ENCODE measurements at regions not wholly inside any gene's neighbourhood (a gene's known extent, or its start where the extent isn't known, plus 50 kb on each side); places are given as distances from the start of the nearest gene placed in this dataset.

DNA sequence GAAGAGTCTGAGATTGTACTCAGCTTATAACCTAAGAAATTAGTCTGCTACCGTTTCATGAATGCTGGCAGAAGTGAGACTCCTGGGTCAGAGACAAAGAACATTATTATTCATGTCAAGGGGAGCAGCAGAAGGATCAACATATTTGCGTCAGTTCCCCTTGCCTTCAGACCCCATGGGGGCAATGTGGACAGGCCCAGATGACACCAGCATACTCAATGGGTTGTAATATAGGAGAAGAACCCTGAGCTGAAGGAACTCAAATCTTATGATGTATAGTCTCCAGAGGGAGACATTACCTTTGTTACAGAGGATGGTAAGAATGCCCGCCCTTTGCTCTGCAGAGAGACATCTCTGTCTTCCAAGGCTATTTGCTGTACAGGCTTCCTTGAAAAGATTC is 384.4 kb downstream of the EPM2A start:
- no peak for DNase-seq

DNA sequence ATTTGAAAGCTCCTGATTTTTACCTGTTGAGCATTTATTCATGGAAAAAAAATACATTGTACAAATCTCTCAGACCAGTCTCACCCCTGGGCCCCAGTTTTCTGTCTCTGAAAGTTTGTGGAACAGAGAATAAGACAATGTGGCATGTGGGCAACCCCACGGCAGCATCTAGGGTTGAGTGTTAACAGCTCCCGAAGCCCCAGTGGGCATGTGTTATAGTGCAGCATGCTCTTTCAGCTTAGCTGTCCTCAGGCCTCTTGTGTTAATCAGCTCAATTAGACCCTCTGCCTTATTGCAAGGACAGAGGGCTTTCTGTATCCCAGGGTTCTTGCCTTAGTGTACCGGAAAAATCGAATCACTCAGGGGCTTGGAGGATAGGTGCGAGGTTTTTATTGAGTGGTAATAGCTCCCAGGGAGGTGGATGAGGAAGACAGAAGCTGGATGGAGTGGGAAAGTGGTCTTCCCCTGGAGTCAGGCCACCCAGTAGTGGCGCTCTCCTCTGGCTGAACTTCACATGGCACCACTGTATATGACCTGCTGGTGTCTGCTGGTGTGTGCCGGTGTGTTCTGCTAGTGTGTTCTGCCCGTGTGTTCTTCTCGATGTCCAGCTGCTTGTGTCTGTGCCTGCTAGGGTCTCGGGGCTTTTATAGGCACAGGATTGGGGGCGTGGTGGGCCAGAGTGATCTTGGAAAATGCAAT is 382.8 kb downstream of the EPM2A start:
- DNase-seq = no peak

DNA sequence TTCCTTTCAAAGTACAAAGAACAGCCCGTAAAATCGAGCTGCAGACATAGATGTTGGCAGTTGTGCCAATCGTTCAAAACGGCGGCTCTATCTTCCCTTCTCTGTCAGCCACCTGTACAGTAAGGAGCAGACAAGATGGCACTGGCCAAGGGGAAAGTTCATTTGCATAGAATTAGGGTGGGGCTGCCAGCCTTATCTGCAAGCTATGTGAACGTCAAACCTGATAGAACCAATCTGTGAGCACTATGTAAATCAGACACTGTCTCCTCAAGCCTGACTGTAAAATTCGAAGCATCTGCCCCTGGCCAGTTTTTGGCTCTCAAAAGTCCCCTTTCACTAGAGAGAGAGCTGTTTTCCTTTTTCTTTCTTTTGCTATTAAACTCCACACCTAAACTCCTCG is 374.5 kb downstream of the EPM2A start:
- DNase-seq = no peak

DNA sequence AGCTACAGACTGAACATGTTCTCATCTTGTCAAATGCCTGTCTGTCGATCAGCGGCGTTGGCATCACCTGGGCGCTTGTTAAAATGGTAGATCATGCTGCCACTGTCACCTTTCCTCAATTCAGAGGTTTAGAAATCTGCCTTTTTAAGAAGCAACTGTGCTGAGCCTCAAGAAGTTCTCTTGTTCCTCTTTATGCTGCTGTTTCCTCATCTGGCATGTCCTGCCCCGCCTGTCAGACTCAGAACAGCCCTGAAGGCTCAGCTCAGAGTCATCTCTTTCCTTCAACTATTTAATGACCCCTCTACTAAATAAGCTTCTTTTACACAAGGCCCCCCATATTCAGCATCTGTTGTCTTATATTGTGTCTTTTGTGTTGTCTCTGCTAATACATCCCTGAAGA is 368.2 kb downstream of the EPM2A start:
- no peak for DNase-seq

DNA sequence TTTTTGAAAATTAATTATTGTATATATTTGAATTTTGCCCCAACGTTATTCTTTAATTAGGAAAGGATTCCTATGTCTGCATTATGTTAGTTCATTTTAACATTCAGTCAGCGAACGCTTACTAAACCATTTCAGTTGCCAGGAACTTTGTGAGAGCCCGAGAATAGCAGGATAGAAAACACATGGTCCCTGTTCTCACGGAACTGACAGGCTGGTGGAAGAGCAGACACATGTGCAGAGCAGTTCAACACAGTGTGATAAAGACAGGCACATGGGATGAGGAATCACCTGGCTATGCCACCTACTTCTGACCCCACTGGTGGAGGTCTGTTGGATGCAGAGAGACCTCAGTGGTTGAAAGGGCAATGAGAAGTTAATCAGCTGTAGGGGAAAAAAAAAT is 367.2 kb downstream of the EPM2A start:
- DNase-seq = no peak

DNA sequence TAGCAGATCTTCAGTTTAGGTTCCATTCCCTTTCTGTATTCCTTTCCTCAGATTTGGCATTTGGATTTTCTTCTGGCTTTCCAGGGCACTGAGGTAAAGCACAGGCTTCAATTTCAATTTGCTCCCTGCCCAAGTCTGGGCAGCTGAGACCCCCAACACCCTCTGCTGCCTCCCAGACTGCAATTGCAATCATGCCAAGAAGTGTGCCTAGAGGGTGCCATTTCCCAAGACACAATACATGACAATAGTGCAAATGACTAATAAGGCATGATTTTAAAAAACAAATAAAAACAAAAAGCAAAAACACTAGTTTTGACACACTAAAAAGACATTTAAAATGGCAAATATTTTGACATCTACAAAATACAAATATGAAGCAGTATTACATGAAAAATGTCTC is 364.8 kb downstream of the EPM2A start:
- no peak for DNase-seq

DNA sequence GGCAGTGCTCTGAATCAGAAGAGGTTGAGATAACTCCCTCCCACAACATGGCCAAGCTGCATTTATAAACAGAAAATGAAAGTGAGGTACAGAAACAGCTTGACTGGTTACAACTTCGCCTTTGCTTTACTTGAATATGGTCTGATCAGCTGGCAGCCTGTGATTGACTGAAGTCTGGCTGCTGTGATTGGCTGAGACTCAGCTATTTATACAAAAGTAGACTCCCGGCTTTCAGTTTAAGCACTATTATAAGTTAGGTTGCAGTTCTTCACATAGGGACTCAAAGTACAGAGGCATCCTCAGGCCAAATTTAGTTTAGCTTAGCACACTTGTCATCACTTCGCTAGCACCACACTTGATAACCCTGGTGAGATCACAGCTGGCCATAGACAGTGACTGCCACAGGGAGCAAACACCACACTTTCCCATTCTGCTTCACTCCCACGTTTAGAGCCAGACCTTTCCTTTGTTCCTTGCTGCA is 362.6 kb downstream of the EPM2A start:
- DNase-seq = no peak

DNA sequence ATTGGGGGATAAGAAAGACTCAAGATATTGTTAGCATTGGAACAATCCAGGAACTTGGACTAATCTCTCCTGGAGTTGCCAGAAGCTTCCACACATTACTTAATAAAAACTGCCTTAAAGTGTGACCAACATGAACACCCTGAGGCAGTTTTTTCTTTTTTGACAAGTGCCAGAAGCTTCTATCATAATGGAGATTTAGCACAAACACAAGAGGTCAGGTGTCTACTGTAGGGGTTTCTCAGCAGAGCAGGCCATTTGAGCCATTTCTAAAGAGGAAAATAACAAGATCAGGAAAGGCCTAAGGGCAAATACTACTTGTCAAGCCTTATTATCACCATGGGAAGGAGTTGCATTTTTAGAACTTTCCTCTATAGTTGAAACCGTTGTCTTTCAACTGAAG is 361.5 kb downstream of the EPM2A start:
- no peak for DNase-seq

DNA sequence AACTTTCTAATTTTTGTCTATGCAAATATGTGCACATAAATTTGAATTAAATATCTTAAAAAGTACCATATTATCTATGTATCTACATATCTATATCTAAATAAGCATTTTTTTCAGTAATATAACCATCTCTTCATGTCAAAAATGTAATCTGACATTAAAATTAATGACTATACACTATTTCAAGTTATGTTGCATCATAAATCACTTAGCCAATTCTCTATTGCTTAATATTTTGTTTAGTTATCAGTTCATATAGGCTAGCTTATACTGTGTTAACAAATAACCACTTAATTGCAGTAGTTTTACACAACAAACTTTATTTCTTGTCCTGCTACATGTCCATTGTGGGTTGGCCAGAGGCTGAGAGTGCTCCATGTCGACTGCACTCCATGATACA is 360.8 kb downstream of the EPM2A start:
- DNase-seq = no peak

DNA sequence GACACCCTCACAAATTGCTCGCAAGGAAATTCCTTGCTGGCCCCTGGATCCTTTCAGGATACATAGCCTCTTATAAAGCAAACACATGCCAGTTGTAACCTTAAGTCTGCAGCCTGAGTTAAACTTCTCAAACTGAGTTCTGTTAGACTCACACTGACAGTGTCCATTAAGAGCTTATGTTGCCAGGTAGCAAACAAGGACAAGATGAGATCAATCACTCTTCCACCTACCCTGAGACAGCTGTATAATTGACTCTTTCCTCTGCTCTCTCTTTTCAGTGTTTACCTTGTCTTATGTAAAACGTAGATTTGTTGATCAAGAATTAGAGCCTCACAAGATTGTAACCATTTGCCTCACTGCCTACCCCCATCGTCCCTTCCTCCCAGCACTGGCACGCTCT is 359.8 kb downstream of the EPM2A start:
- DNase-seq = no peak

DNA sequence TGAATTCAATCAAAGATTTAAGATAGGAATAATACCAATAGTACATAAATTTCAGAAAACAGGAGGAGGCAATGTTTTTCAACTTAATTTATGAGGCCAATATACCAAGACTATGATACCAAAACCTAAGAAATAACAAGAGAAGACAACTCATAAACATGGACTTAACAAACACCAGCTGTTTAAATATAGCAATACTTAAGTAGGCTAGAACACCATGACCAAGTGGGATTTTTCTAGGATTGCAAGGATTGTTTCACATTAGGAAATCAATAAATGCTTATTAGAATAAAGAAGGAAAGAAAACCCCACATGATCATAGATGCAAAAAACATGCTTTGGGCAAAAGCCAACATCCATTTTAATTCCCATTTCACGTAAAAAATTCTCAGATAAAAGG is 355.1 kb downstream of the EPM2A start:
- DNase-seq = no peak

DNA sequence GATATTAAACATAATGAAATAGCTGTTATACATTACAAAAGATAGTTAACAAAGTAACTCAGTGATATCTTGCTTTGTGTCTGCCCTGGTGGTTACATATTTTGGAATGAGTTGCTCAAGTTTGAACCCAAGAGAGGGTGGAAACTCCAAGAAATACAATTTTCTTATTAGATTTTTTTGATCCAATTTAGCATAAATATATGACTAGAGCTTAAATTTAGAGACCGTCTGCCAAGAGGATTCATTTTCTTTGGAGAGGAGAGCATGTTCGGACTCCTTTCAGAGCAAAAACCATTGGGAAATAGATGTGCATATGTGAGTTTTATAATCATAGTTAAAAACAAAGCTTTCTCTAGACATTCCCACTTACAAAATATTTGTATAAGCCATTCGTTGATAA is 353.4 kb downstream of the EPM2A start:
- no peak for DNase-seq

DNA sequence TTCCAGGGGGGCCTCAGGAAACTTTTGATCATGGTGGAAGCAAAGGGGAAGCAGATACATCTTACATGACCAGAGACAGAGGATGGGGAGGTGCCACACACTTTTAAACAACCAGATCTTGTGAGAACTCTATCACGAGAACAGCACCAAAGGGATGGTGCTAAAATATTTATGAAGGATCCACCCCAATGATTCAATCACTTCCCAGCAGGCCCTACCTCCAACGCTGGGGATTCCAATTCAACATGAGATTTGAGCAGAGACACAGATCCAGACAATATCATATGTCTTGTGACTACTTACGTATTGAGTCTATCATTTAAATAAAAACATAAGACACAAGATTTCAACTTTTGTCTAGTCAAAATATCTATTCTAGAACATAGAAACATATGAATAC is 351.9 kb downstream of the EPM2A start:
- no peak for DNase-seq

DNA sequence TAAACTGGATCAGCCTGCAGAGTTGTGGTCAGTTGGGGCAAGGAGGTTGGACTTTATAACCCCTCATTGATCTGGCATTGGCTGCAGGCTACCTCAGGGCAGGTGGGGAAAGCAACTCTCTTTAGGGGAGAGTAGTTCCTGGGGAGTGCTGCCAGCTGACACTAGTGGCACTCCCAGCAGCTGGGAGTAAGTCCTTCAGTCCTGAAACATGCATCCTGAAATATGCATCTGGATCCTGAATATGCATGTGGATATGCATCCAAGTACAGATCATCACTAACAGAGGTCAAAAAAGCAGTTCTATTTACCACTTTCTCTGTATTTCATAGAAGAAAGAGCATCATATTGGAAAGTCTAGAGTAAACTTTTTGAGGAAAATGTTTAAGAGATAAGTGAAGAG is 350.8 kb downstream of the EPM2A start:
- DNase-seq = no peak

DNA sequence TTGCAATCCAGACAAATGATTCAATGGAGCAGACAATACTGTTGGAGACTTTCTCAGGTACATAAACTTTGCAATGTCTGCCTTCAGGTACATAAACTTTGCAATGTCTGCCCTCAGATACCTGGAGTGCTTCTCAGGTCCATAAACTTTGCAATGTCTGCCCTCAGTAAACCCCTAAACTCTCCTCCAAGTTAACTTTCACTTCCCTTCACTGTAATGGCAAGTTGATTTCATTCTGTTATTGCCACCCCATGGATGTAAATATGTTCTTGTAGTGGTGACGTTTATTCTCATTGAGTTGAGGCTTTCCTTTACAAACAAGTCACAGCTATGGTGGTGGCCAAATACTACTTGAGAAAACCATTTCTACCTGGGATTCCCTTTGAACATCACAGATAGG is 338.8 kb downstream of the EPM2A start:
- DNase-seq = no peak

DNA sequence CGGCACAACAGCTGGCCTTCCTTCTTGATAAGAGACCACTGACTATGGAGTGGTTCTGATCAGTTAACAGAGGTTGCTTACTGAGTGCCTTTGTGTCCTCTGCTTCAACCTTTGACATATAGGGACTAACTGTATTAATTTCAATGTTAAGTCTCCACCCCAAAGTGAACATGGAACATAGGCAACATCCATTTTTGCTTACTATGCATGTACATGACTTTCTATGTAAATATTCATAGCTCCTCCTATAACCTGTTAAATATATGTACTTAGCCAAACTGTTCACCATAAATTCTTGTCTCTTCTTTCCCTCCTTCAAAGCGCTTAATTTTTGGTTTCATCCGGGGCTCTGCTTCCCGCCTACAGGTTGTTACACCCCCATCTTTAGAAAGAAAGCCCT is 334.8 kb downstream of the EPM2A start:
- no peak for DNase-seq

DNA sequence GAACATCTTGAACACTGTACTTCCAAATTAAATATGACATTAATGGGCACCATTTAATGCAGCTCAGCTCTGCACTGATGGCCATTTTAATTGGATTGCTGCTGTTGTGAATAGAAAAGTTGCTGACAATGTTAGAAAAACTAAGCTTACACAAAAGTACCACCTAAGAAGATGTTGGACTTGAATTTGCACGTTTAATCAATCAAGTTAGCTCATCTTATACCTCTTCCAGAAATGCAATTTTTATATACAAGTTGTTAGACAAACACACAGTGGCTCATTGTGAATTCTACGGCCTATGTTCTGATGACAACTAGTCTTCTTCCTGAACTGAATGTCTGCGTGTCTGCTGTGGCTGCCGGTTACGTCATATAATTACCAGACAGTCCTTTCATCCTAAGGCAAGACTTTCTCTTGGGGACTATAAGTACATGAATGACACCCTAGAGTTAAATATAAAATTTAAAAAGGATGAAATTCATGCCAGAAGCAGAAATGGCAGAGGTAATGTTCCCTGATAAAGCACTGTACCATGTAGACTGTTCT is 330.2 kb downstream of the EPM2A start:
- DNase-seq = no peak

DNA sequence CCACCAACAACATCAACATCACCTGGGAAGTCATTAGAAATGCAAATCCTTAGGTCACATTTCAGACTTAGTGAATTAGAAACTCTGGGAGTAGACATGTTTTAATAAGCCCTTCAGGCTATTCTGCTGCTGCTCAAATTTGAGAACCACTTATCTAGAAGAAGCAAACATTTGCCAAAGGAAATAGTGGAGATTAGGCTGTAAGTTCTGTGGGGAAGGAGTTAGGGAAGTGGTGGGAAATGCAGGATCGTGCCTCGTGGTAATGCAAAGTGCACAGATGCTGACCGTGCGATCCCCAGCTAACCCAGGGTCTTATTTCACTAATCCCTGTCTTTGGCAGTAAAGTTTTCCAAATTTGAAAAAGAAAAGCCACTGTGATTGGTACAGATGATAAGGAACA is 328.5 kb downstream of the EPM2A start:
- no peak for DNase-seq

DNA sequence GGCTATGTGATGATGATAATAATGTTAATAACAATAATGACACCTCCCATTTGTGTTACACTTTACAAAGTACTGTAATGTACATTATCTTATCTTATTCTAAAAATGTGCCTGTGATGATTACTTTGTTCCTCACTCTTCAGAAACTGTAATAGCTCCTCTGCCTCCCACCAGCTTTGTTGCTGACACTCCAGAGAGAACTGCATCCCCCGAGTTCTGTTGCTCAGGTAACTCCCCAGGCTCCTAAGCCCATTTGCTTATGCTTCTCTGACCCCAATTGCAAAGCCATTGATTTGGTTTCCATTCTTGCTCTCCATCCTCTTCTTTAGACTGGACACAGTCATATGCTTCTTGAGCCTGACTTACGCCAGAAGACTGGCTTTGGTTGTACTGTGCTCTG is 319.7 kb downstream of the EPM2A start:
- DNase-seq = no peak

DNA sequence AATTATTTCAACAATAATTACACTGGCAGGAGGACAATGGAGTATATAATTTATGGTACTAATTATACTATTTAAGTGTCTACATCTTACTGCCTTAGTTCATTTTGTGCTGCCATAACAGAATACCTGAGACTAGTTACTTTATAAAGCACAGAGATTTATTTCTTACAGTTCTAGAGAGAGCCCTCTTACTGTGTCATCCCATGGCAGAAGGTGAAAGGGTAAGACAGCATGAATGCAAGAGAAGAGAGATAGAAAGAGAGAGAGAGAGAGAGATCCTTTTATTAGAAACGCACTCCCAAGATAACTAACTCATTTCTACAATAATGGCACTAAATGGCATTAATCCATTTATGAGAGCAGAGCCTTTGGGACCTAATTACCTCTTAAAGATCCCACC is 314.7 kb downstream of the EPM2A start:
- DNase-seq = no peak

DNA sequence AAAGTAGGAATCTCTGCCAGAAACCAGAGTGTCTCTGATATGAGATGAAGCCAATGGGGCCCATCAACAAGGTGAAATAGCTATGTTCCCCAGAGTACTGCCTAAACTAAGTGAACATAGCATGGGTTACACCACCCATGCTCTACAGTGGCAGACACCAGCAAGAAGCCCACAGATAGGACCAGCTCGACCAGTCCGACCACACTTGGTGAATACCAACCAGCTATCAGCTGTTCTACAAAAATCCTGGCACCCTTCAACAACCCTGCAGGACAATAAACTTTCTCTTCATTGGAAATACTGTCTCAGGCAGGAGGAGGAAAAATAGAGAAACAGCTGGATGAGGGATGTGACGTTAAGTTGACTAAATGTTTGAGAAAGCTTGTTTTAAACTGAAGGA is 311.4 kb downstream of the EPM2A start:
- no peak for DNase-seq

DNA sequence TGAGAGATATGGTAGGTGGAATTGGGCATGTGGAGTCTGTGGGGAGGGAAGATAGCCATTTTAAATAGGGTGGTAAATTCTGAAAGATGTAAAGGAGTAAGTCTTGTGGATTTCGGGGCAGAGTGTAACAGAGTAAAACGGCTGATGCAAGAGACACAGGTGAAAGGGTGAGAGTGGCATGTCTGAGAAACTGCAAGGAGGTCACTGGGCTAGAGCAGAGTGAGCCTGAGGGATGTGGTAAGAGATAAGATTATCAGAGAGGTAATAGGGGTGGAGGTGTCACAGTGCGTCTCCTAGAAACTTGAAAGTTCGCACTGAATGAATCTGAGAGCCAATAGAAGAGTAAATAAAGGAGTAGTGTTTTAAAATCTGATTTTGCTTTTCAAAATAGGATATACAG is 308.1 kb downstream of the EPM2A start:
- no peak for DNase-seq

DNA sequence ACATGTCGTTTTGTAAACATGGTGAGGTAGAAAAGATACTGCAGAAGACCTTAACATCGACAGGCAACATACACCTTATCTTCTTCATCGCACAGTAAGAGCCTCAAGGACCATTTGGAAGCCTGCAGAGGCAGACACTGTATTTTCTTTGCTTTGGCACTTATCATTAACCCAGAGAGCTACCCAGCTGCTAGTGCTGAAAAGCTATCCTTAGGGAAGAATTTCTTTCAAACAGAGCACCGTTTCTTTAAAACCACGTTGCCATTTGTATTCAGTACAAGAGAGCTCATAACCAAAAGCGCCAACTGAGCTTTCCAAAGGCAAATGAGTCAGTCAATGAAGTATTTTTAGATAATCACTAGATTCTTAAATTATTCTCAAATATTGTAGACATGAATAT is 306.6 kb downstream of the EPM2A start:
- DNase-seq = no peak

DNA sequence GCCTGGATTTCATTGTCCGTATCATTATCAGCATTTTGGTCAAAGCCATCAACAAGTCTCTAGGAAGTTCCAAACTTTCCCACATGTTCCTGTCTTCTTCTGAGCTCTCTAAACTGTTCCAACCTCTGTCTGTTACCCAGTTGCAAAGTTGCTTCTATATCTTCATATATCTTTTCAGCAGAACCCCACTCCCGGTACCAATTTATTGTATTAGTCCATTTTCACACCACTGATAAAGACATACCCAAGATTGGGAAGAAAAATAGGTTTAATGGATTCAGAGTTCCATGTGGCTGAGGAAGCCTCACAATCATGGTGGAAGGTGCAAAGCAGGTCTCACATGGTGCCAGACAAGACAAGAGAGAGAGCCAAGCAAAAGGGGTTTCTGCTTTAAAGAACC is 293.2 kb downstream of the EPM2A start:
- DNase-seq = no peak

DNA sequence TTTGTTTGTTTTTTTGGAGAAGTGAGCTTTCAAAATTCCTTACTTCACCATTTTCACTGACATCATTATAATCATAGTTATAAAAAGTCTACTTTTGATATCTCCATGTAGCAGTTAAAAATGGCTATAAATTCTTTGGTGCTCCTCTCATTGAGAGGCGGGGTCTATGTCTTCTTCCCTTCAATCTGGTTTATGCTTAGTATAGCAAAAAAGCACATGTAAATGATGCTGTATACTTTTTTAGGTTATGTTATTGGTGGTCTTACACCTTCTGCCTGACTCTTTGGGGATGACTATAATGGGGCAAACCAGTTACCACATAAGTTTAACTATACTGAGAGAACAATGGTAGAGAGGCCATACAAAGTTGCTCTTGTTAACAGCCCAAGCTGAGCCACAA is 289.6 kb downstream of the EPM2A start:
- DNase-seq = no peak

All from fibroblast of skin of scalp (primary cell).